ENCODE measurements at regions not wholly inside any gene's neighbourhood (a gene's known extent, or its start where the extent isn't known, plus 50 kb on each side); places are given as distances from the start of the nearest gene placed in this dataset.

GRCh38 chr13:34507630-34508029, 434.4 kb upstream of the NBEA start:
- Mint-ChIP-seq H3K4me3 (no peak overlapping the region), H3K27ac (no peak overlapping the region), H3K27me3 (no peaks in the 10 kb centered on the region), H3K9me3 (no peaks in the 10 kb centered on the region), H3K4me1 (no peaks in the 10 kb centered on the region), H3K36me3 (no peaks in the 10 kb centered on the region)
- DNase-seq = no peak

GRCh38 chr13:34512817-34513216, 429.3 kb upstream of the NBEA start:
- H3K4me3 Mint-ChIP-seq = no peak overlapping the region
- no peaks in the 10 kb centered on the region for H3K9me3 Mint-ChIP-seq
- H3K27me3 Mint-ChIP-seq = no peaks in the 10 kb centered on the region
- no peak overlapping the region for H3K27ac Mint-ChIP-seq
- DNase-seq = no peak
- H3K4me1 Mint-ChIP-seq = no peaks in the 10 kb centered on the region
- H3K36me3 Mint-ChIP-seq = no peaks in the 10 kb centered on the region

- no peak overlapping the region for H3K27ac Mint-ChIP-seq
- no peaks in the 10 kb centered on the region for H3K27me3 Mint-ChIP-seq
- H3K4me3 Mint-ChIP-seq = no peak overlapping the region
- no peak for DNase-seq
- H3K36me3 Mint-ChIP-seq = no peaks in the 10 kb centered on the region
- H3K4me1 Mint-ChIP-seq = no peaks in the 10 kb centered on the region
- H3K9me3 Mint-ChIP-seq = no peaks in the 10 kb centered on the region
Observed at GRCh38 chr13:34513526-34513925, 428.5 kb upstream of the NBEA start.

GRCh38 chr13:34515201-34515600, 426.9 kb upstream of the NBEA start:
- Mint-ChIP-seq H3K4me3 (no peak overlapping the region), H3K4me1 (no peaks in the 10 kb centered on the region), H3K27me3 (no peaks in the 10 kb centered on the region), H3K9me3 (no peaks in the 10 kb centered on the region), H3K27ac (no peak overlapping the region), H3K36me3 (no peaks in the 10 kb centered on the region)
- DNase-seq = no peak

GRCh38 chr13:34521171-34521570, 420.9 kb upstream of the NBEA start:
- no peaks in the 10 kb centered on the region for H3K27me3 Mint-ChIP-seq
- H3K9me3 Mint-ChIP-seq = no peaks in the 10 kb centered on the region
- no peak for DNase-seq
- no peak overlapping the region for H3K27ac Mint-ChIP-seq
- no peaks in the 10 kb centered on the region for H3K4me1 Mint-ChIP-seq
- no peak overlapping the region for H3K4me3 Mint-ChIP-seq
- no peaks in the 10 kb centered on the region for H3K36me3 Mint-ChIP-seq

GRCh38 chr13:34522808-34523207, 419.3 kb upstream of the NBEA start:
- no peaks in the 10 kb centered on the region for H3K4me1 Mint-ChIP-seq
- no peak overlapping the region for H3K4me3 Mint-ChIP-seq
- no peak for DNase-seq
- no peaks in the 10 kb centered on the region for H3K36me3 Mint-ChIP-seq
- H3K27ac Mint-ChIP-seq = no peak overlapping the region
- no peaks in the 10 kb centered on the region for H3K27me3 Mint-ChIP-seq
- H3K9me3 Mint-ChIP-seq = no peaks in the 10 kb centered on the region

- no peaks in the 10 kb centered on the region for H3K36me3 Mint-ChIP-seq
Observed at GRCh38 chr13:34523406-34523805, 418.7 kb upstream of the NBEA start.

GRCh38 chr13:34533941-34534340, 408.1 kb upstream of the NBEA start:
- Mint-ChIP-seq H3K27ac (no peak overlapping the region), H3K4me3 (no peak overlapping the region), H3K9me3 (peaks cover 7% of the 10 kb centered on the region), H3K4me1 (no peaks in the 10 kb centered on the region), H3K36me3 (no peaks in the 10 kb centered on the region), H3K27me3 (no peaks in the 10 kb centered on the region)
- DNase-seq = no peak

More at GRCh38 chr13:34523406-34523805, 418.7 kb upstream of the NBEA start:
- H3K27ac Mint-ChIP-seq = no peak overlapping the region
- H3K9me3 Mint-ChIP-seq = no peaks in the 10 kb centered on the region
- H3K27me3 Mint-ChIP-seq = no peaks in the 10 kb centered on the region
- H3K4me3 Mint-ChIP-seq = no peak overlapping the region
- H3K4me1 Mint-ChIP-seq = no peaks in the 10 kb centered on the region
- no peak for DNase-seq

GRCh38 chr13:34542321-34542720, 399.7 kb upstream of the NBEA start:
- H3K4me3 Mint-ChIP-seq = no peak overlapping the region
- H3K27me3 Mint-ChIP-seq = no peaks in the 10 kb centered on the region
- DNase-seq = no peak
- peaks cover under 1% of the 10 kb centered on the region for H3K9me3 Mint-ChIP-seq
- no peaks in the 10 kb centered on the region for H3K4me1 Mint-ChIP-seq
- H3K36me3 Mint-ChIP-seq = no peaks in the 10 kb centered on the region
- no peak overlapping the region for H3K27ac Mint-ChIP-seq

- H3K27ac Mint-ChIP-seq = no peak overlapping the region
- no peak overlapping the region for H3K4me3 Mint-ChIP-seq
- H3K27me3 Mint-ChIP-seq = no peaks in the 10 kb centered on the region
- no peaks in the 10 kb centered on the region for H3K4me1 Mint-ChIP-seq
- no peaks in the 10 kb centered on the region for H3K9me3 Mint-ChIP-seq
- no peaks in the 10 kb centered on the region for H3K36me3 Mint-ChIP-seq
- DNase-seq = no peak
Observed at GRCh38 chr13:34543836-34544235, 398.2 kb upstream of the NBEA start.

- Mint-ChIP-seq H3K27me3 (no peaks in the 10 kb centered on the region), H3K9me3 (no peaks in the 10 kb centered on the region), H3K4me1 (no peaks in the 10 kb centered on the region), H3K27ac (no peak overlapping the region), H3K36me3 (no peaks in the 10 kb centered on the region), H3K4me3 (no peak overlapping the region)
- no peak for DNase-seq
Observed at GRCh38 chr13:34545461-34545860, 396.6 kb upstream of the NBEA start.

- Mint-ChIP-seq H3K27me3 (no peaks in the 10 kb centered on the region), H3K36me3 (no peaks in the 10 kb centered on the region), H3K27ac (no peak overlapping the region), H3K4me1 (no peaks in the 10 kb centered on the region), H3K9me3 (no peaks in the 10 kb centered on the region), H3K4me3 (no peak overlapping the region)
- no peak for DNase-seq
Observed at GRCh38 chr13:34546344-34547250, 395.5 kb upstream of the NBEA start.

- Mint-ChIP-seq H3K9me3 (no peaks in the 10 kb centered on the region), H3K36me3 (no peaks in the 10 kb centered on the region), H3K4me1 (no peaks in the 10 kb centered on the region), H3K4me3 (no peak overlapping the region), H3K27ac (no peak overlapping the region), H3K27me3 (no peaks in the 10 kb centered on the region)
- no peak for DNase-seq
Observed at GRCh38 chr13:34547929-34548328, 394.1 kb upstream of the NBEA start.

- Mint-ChIP-seq H3K27ac (no peak overlapping the region), H3K9me3 (no peaks in the 10 kb centered on the region), H3K4me1 (no peaks in the 10 kb centered on the region), H3K36me3 (no peaks in the 10 kb centered on the region), H3K27me3 (peaks cover 4% of the 10 kb centered on the region), H3K4me3 (no peak overlapping the region)
- no peak for DNase-seq
Observed at GRCh38 chr13:34553376-34553775, 388.7 kb upstream of the NBEA start.

- Mint-ChIP-seq H3K27ac (no peak overlapping the region), H3K4me1 (no peaks in the 10 kb centered on the region), H3K36me3 (no peaks in the 10 kb centered on the region), H3K27me3 (peaks cover 4% of the 10 kb centered on the region), H3K9me3 (no peaks in the 10 kb centered on the region), H3K4me3 (no peak overlapping the region)
- DNase-seq = no peak
Observed at GRCh38 chr13:34555988-34556387, 386.1 kb upstream of the NBEA start.

- Mint-ChIP-seq H3K9me3 (no peaks in the 10 kb centered on the region), H3K4me1 (no peaks in the 10 kb centered on the region), H3K36me3 (no peaks in the 10 kb centered on the region), H3K4me3 (no peak overlapping the region), H3K27ac (no peak overlapping the region), H3K27me3 (peaks cover 8% of the 10 kb centered on the region)
- no peak for DNase-seq
Observed at GRCh38 chr13:34561033-34561432, 381.0 kb upstream of the NBEA start.
